ENCODE measurements at regions not wholly inside any gene's neighbourhood (a gene's known extent, or its start where the extent isn't known, plus 50 kb on each side); places are given as distances from the start of the nearest gene placed in this dataset.
"Not testable (repeated sequence)": the region's sequence is repeated elsewhere in the genome, so short reads cannot be mapped to it uniquely, and the experiment has no call there.

DNA sequence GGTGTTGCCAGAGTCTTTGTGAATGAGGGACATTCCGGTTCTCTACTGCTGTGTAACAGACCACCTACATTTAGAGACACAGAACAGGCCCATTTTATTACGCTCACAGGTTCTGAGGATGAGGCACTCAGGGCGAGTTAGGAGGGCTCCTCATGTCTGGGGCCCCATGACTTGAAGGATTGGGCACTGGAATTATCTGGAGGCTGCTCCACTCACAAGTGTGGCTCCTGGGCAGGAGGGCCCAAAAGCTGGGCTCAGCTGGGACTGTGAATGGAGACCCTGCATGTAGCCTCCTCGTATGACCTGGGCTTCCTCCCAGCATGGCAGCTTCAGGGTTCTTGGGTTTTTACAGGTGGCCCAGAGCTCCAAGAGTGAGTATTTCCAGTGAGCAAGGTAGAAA is 52.9 kb upstream of the MSMB start:
- not testable (repeated sequence) for H3K4me1 ChIP-seq (ENCODE audit: control insufficient read depth, low read depth, low read length); DNase-seq; H3K18ac ChIP-seq (ENCODE audit: low read length); H2BK15ac ChIP-seq (replicated peaks; ENCODE audit: low read depth); H2BK5ac ChIP-seq (ENCODE audit: low read length); H4K5ac ChIP-seq (ENCODE audit: low read length); H3K27ac ChIP-seq (ENCODE audit: low read depth, low read length); H4K8ac ChIP-seq (ENCODE audit: low read depth, low read length); H2AK5ac ChIP-seq (ENCODE audit: low read length); H3K4me3 ChIP-seq (ENCODE audit: low read length); H3K79me1 ChIP-seq (ENCODE audit: low read length); H3K27me3 ChIP-seq (ENCODE audit: insufficient read depth, low read length, poor library complexity); H3K36me3 ChIP-seq (ENCODE audit: control insufficient read depth, insufficient read depth, low read length); H3K23ac ChIP-seq (ENCODE audit: low read length); H3K4me2 ChIP-seq (ENCODE audit: low read length); H2BK120ac ChIP-seq (ENCODE audit: low read depth, low read length); H3K56ac ChIP-seq (ENCODE audit: low read length); H3K9ac ChIP-seq (ENCODE audit: low read length); H3K79me2 ChIP-seq (ENCODE audit: control insufficient read depth, insufficient read depth, low read length); H3K4ac ChIP-seq (ENCODE audit: low read depth, low read length)
- no CpG with 5 or more reads among the region's 4 CpGs for WGBS (ENCODE audit: extremely low coverage, insufficient coverage, low lambda C conversion rate)

DNA sequence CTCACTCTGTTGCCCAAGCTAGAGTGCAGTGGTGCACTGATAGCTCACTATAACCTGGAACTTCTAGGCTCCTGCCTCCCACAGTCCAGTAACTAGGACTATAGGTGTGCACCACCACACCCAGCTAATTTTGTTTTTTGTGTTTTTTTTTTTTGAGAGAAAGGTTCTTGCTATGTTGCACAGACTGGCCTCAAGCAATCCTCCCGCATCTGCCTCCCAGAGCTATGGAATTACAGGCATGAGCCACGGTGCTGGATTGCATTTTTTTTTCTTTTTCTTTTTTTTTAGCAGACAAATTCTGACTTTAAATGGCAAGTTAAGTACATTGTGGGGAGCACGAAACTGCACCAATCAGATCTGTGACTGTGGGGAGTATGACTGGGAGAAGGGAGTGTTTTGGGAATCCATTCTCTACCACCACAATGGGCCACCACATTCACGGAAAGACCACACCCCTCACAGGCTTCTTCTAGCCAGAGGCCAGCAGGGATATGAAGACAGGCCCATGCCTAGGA is 58.1 kb upstream of the MSMB start:
- Histone ChIP-seq H3K4ac (ENCODE audit: low read depth, low read length) (no peak overlapping the region), H3K79me2 (ENCODE audit: control insufficient read depth, insufficient read depth, low read length) (no peaks in the 10 kb centered on the region), H3K23ac (ENCODE audit: low read length) (no peak overlapping the region), H3K4me1 (ENCODE audit: control insufficient read depth, low read depth, low read length) (peaks cover 3% of the 10 kb centered on the region), H2AK5ac (ENCODE audit: low read length) (no peak overlapping the region), H3K4me2 (ENCODE audit: low read length) (no peak overlapping the region), H3K4me3 (ENCODE audit: low read length) (no peak overlapping the region), H4K5ac (ENCODE audit: low read length) (no peak overlapping the region), H2BK15ac (replicated peaks; ENCODE audit: low read depth) (no peak overlapping the region), H2BK5ac (ENCODE audit: low read length) (no peak overlapping the region), H3K79me1 (ENCODE audit: low read length) (no peaks in the 10 kb centered on the region), H3K27ac (ENCODE audit: low read depth, low read length) (no peak overlapping the region), H3K9ac (ENCODE audit: low read length) (no peak overlapping the region), H4K8ac (ENCODE audit: low read depth, low read length) (no peak overlapping the region), H3K56ac (ENCODE audit: low read length) (no peak overlapping the region), H3K36me3 (ENCODE audit: control insufficient read depth, insufficient read depth, low read length) (no peaks in the 10 kb centered on the region), H3K18ac (ENCODE audit: low read length) (peak overlapping the region; percentile 15), H3K27me3 (ENCODE audit: insufficient read depth, low read length, poor library complexity) (no peaks in the 10 kb centered on the region), H2BK120ac (ENCODE audit: low read depth, low read length) (no peak overlapping the region)
- no peak for DNase-seq
- WGBS (ENCODE audit: extremely low coverage, insufficient coverage, low lambda C conversion rate) = no CpG with 5 or more reads among the region's 4 CpGs

DNA sequence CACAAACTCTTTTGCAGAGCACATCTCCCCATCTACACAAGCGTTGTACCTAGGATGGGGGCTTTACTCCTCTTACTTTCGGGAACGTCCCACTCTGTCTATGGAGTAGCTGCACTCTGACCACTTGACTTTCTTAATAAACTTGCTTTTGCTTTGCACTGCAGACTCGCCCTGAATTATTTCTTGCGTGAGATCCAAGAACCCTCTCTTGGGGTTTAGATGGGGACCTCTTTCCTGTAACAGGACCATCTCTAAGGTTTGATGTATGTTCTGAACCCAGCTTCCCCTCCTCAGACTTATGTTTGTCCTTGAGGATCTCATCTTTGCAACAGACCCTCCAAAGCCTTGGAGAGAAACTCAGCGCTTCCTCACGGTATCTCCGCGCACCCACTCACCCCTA is 59.3 kb upstream of the MSMB start:
- H2AK5ac ChIP-seq (ENCODE audit: low read length); H2BK15ac ChIP-seq (replicated peaks; ENCODE audit: low read depth); H3K4me1 ChIP-seq (ENCODE audit: control insufficient read depth, low read depth, low read length); H3K79me1 ChIP-seq (ENCODE audit: low read length); H4K5ac ChIP-seq (ENCODE audit: low read length); H3K79me2 ChIP-seq (ENCODE audit: control insufficient read depth, insufficient read depth, low read length); H3K18ac ChIP-seq (ENCODE audit: low read length); H2BK5ac ChIP-seq (ENCODE audit: low read length); H4K8ac ChIP-seq (ENCODE audit: low read depth, low read length); H3K56ac ChIP-seq (ENCODE audit: low read length); H3K36me3 ChIP-seq (ENCODE audit: control insufficient read depth, insufficient read depth, low read length); DNase-seq; H3K4me2 ChIP-seq (ENCODE audit: low read length); H2BK120ac ChIP-seq (ENCODE audit: low read depth, low read length); H3K23ac ChIP-seq (ENCODE audit: low read length); H3K27ac ChIP-seq (ENCODE audit: low read depth, low read length); H3K4me3 ChIP-seq (ENCODE audit: low read length); H3K27me3 ChIP-seq (ENCODE audit: insufficient read depth, low read length, poor library complexity); H3K4ac ChIP-seq (ENCODE audit: low read depth, low read length): not testable (repeated sequence)
- WGBS (ENCODE audit: extremely low coverage, insufficient coverage, low lambda C conversion rate) = no CpG with 5 or more reads among the region's 9 CpGs
- peak overlapping the region; percentile 82 for H3K9ac ChIP-seq (ENCODE audit: low read length)

DNA sequence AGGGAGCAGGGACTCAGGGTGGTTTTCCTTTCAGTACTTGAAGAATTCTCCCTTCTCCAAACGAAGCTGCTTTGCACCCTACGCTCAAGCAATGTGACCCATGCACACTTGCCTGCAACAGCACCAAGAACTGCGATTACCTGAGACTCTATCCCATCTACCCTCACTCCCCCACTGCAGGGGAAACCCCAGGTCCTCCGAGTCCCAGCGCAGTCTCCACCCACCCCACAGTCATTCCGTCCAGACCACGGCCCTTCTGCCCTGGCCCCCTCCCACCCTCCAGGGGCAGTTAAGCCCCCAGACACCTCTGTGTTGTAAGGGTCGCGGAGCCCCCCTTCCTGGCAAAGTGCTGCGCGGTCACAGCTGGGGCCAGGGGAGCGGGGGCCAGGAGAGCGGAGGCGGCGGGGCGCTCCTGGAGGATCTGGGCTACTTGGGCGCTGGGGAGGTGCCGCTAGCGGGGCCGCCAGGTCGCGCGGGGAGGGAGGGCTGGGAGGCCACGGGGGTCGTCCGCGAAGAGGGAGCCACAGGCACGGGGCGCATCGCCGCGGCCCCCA is 59.9 kb upstream of the MSMB start:
- not testable (repeated sequence) for H2BK120ac ChIP-seq (ENCODE audit: low read depth, low read length); H3K79me1 ChIP-seq (ENCODE audit: low read length); DNase-seq; H2AK5ac ChIP-seq (ENCODE audit: low read length); H3K79me2 ChIP-seq (ENCODE audit: control insufficient read depth, insufficient read depth, low read length); H3K4me1 ChIP-seq (ENCODE audit: control insufficient read depth, low read depth, low read length); H4K5ac ChIP-seq (ENCODE audit: low read length); H2BK5ac ChIP-seq (ENCODE audit: low read length); H3K23ac ChIP-seq (ENCODE audit: low read length); H3K27ac ChIP-seq (ENCODE audit: low read depth, low read length); H2BK15ac ChIP-seq (replicated peaks; ENCODE audit: low read depth); H4K8ac ChIP-seq (ENCODE audit: low read depth, low read length); H3K27me3 ChIP-seq (ENCODE audit: insufficient read depth, low read length, poor library complexity); H3K4ac ChIP-seq (ENCODE audit: low read depth, low read length); H3K36me3 ChIP-seq (ENCODE audit: control insufficient read depth, insufficient read depth, low read length)
- peak overlapping the region; percentile 86 for H3K56ac ChIP-seq (ENCODE audit: low read length)
- peak overlapping the region; percentile 40 for H3K4me2 ChIP-seq (ENCODE audit: low read length)
- H3K9ac ChIP-seq (ENCODE audit: low read length) = peak overlapping the region; percentile 82
- WGBS (ENCODE audit: extremely low coverage, insufficient coverage, low lambda C conversion rate) = no CpG with 5 or more reads among the region's 32 CpGs
- peak overlapping the region; percentile 33 for H3K4me3 ChIP-seq (ENCODE audit: low read length)
- H3K18ac ChIP-seq (ENCODE audit: low read length) = peak overlapping the region; percentile 65

DNA sequence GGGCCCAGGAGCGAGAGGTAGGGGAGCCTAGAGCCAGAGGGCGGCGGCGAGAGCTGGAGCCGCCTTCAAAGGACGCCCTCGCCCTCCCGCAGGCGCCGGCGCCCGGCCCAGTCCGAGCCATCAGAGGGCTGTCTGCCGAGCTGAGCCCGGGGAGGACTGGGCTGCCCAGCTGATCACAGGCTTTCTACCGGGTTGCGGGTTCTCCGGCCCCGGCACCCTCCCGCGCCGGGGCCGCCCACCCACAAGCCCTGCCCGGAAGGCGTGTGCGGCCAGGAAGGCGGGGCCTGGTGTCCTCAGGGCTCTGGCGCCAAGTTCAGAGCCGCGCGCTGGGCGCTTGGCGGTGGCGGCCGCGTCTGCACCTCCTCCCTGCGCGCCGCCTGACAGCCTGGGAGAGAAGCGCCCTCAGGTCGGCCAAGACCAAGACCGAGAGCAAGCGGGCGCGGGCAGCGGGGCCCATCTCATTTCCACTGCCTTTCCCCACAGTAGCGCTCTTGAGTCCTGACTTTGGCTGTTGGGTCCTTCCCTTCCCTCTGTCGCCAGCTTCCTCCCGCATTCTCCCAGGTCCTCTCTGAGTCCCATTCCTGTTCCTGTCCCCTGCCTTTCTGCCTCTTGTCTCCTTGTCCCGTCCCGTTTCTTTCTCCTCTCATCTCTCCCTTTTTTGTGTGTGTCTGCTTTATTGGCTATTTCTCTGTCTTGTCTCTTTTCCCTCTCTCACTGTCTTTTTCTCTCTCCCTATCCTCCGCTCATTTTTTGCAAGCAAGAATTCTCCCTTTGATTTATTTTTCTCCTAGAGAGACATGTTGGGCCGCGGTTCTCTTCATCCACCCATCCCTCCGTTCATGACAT is 60.6 kb upstream of the MSMB start:
- Histone ChIP-seq H3K56ac (ENCODE audit: low read length) (peak overlapping the region; percentile 87), H3K36me3 (ENCODE audit: control insufficient read depth, insufficient read depth, low read length) (no peaks in the 10 kb centered on the region), H3K9ac (ENCODE audit: low read length) (peak overlapping the region; percentile 82), H2BK120ac (ENCODE audit: low read depth, low read length) (no peak overlapping the region), H2BK15ac (replicated peaks; ENCODE audit: low read depth) (no peak overlapping the region), H3K27me3 (ENCODE audit: insufficient read depth, low read length, poor library complexity) (no peaks in the 10 kb centered on the region), H2AK5ac (ENCODE audit: low read length) (no peak overlapping the region), H3K79me1 (ENCODE audit: low read length) (no peaks in the 10 kb centered on the region), H2BK5ac (ENCODE audit: low read length) (peak overlapping the region; percentile 11), H3K23ac (ENCODE audit: low read length) (no peak overlapping the region), H4K5ac (ENCODE audit: low read length) (no peak overlapping the region), H4K8ac (ENCODE audit: low read depth, low read length) (no peak overlapping the region), H3K18ac (ENCODE audit: low read length) (peak overlapping the region; percentile 65), H3K27ac (ENCODE audit: low read depth, low read length) (no peak overlapping the region), H3K4me3 (ENCODE audit: low read length) (peak overlapping the region; percentile 33), H3K4ac (ENCODE audit: low read depth, low read length) (no peak overlapping the region), H3K4me2 (ENCODE audit: low read length) (peak overlapping the region; percentile 70), H3K4me1 (ENCODE audit: control insufficient read depth, low read depth, low read length) (peaks cover 3% of the 10 kb centered on the region), H3K79me2 (ENCODE audit: control insufficient read depth, insufficient read depth, low read length) (no peaks in the 10 kb centered on the region)
- peak; percentile 87 for DNase-seq
- no CpG with 5 or more reads among the region's 55 CpGs for WGBS (ENCODE audit: extremely low coverage, insufficient coverage, low lambda C conversion rate)
